MM.1S (cell line): ENCODE measurements at regions not wholly inside any gene's neighbourhood (a gene's known extent, or its start where the extent isn't known, plus 50 kb on each side); places are given as distances from the start of the nearest gene placed in this dataset.

Experiments
- EZH2 ChIP-seq: fragments of 300-600 bp; sonication (generic); optimal IDR thresholded peaks from 2 replicates; pipeline ENCODE3; 2017; ENCODE audit warnings: low read depth, mild to moderate bottlenecking, antibody characterized with exemption, low read length, mixed read lengths
- EZH2phosphoT487 ChIP-seq: fragments of 300-600 bp; sonication (generic); IDR thresholded peaks from 2 replicates; pipeline ENCODE4 v1.6.1; 2018; ENCODE audit warnings: antibody characterized with exemption, low read length
- TF ChIP-seq, protein P1 (sequence below): fragments of 300-600 bp; sonication (generic); IDR thresholded peaks from 2 replicates; pipeline ENCODE4 v1.5.1; 2016; ENCODE audit warnings: antibody characterized with exemption, low read length, mixed read lengths

DNA sequence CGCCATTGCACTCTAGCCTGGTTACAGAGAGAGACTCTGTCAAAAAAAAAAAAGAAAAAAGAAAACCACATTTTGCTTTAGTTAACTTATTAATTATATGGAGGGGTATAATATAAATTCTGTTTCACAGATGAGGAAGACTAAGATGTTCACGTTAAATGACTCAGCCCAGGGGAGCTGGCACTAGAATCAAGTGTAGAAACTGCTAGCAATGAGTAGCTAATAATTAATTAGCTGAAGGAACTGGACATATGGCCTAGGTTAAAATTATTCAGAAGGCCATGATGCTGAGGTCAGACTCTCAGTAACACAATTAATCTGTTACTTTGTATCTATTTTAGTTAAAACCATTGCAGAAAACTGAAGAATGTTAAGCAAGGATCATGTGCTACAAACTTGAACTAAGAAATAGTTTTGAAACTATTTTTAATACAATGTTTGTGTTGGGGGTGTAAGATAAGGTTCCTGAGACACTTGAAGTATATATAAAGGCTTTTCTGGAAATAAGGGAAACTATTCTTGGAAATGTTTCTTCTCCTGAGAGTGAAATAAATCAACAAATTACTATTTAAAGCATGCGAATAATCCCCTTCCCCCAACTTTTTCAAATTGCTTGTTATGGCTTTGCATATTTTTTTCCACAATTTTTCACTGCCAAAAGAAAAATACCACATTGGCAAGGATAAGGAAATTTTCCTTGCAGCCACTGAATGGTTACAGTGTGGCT lies 589.3 kb downstream of the SOX5 start:
- TF ChIP-seq, protein P1, sequence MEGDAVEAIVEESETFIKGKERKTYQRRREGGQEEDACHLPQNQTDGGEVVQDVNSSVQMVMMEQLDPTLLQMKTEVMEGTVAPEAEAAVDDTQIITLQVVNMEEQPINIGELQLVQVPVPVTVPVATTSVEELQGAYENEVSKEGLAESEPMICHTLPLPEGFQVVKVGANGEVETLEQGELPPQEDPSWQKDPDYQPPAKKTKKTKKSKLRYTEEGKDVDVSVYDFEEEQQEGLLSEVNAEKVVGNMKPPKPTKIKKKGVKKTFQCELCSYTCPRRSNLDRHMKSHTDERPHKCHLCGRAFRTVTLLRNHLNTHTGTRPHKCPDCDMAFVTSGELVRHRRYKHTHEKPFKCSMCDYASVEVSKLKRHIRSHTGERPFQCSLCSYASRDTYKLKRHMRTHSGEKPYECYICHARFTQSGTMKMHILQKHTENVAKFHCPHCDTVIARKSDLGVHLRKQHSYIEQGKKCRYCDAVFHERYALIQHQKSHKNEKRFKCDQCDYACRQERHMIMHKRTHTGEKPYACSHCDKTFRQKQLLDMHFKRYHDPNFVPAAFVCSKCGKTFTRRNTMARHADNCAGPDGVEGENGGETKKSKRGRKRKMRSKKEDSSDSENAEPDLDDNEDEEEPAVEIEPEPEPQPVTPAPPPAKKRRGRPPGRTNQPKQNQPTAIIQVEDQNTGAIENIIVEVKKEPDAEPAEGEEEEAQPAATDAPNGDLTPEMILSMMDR, result no peak
- no peak for TF ChIP-seq EZH2phosphoT487
- TF ChIP-seq EZH2, result no peak
